H9 (cell line): ENCODE measurements at regions not wholly inside any gene's neighbourhood (a gene's known extent, or its start where the extent isn't known, plus 50 kb on each side); places are given as distances from the start of the nearest gene placed in this dataset.

ENCODE experiments used
- DNase-seq: peaks from one replicate; pipeline ENCODE4 v3.0.0-alpha.2; 2017
- H2AFZ ChIP-seq: one replicate; pipeline ENCODE4 v1.6.1; 2013; ENCODE audit warnings: mild to moderate bottlenecking, low read length, control low read depth, moderate library complexity
- H2AK5ac ChIP-seq: 2 replicates; pipeline ENCODE4 v1.6.1; 2013; ENCODE audit warnings: low read length, control low read depth, mixed read lengths; ENCODE audit not compliant: insufficient read length
- H2BK120ac ChIP-seq: one replicate; pipeline ENCODE4 v1.6.1; 2013; ENCODE audit warnings: low read depth, mild to moderate bottlenecking, low read length, control low read depth, inconsistent platforms; ENCODE audit not compliant: poor library complexity, severe bottlenecking
- H2BK12ac ChIP-seq: 2 replicates; pipeline ENCODE4 v1.6.1; 2013; ENCODE audit warnings: low read length, control low read depth, mixed read lengths, low read depth; ENCODE audit not compliant: insufficient read length
- H2BK15ac ChIP-seq: 2 replicates; pipeline ENCODE4 v1.6.1; 2013; ENCODE audit warnings: low read depth, low read length, control low read depth
- H2BK20ac ChIP-seq: one replicate; pipeline ENCODE4 v1.6.1; 2013; ENCODE audit warnings: low read depth, mild to moderate bottlenecking, low read length, control low read depth, inconsistent platforms; ENCODE audit not compliant: poor library complexity, severe bottlenecking
- H2BK5ac ChIP-seq: 2 replicates; pipeline ENCODE4 v1.6.1; 2013; ENCODE audit warnings: low read length, control low read depth, mixed read lengths; ENCODE audit not compliant: insufficient read length
- H3K14ac ChIP-seq: 2 replicates; pipeline ENCODE4 v1.6.1; 2013; ENCODE audit warnings: low read length, control low read depth; ENCODE audit not compliant: insufficient read depth
- H3K18ac ChIP-seq: 2 replicates; pipeline ENCODE4 v1.6.1; 2013; ENCODE audit warnings: low read depth, mild to moderate bottlenecking, mixed read lengths, low read length, control low read depth; ENCODE audit not compliant: insufficient read length
- H3K23ac ChIP-seq: 2 replicates; pipeline ENCODE4 v1.6.1; 2013; ENCODE audit warnings: low read length, control low read depth, mixed read lengths, low read depth; ENCODE audit not compliant: insufficient read length
- H3K23me2 ChIP-seq: 2 replicates; pipeline ENCODE4 v1.6.1; 2013; ENCODE audit warnings: low read depth, mild to moderate bottlenecking, mixed read lengths, low read length, control low read depth; ENCODE audit not compliant: insufficient read length, poor library complexity, severe bottlenecking
- H3K27ac ChIP-seq: 2 replicates; pipeline ENCODE4 v1.5.1; 2013; ENCODE audit warnings: low read length, control low read depth, mixed read lengths, low read depth; ENCODE audit not compliant: insufficient read length
- H3K27me3 ChIP-seq: 2 replicates; pipeline ENCODE4 v1.6.1; 2013; ENCODE audit warnings: low read length, control low read depth, inconsistent platforms; ENCODE audit not compliant: insufficient read depth
- H3K4ac ChIP-seq: 2 replicates; pipeline ENCODE4 v1.6.1; 2013; ENCODE audit warnings: low read depth, mild to moderate bottlenecking, control low read depth, inconsistent platforms, low read length, moderate library complexity
- H3K4me1 ChIP-seq: 2 replicates; pipeline ENCODE4 v1.6.1; 2013; ENCODE audit warnings: low read length, control low read depth, inconsistent platforms; ENCODE audit not compliant: insufficient read depth
- H3K4me2 ChIP-seq: 2 replicates; pipeline ENCODE4 v1.6.1; 2013; ENCODE audit warnings: low read length, control low read depth, mixed read lengths; ENCODE audit not compliant: insufficient read length, insufficient read depth
- H3K56ac ChIP-seq: 2 replicates; pipeline ENCODE4 v1.6.1; 2013; ENCODE audit warnings: low read depth, mild to moderate bottlenecking, mixed read lengths, low read length, control low read depth; ENCODE audit not compliant: insufficient read length
- H3K79me1 ChIP-seq: 2 replicates; pipeline ENCODE4 v1.6.1; 2013; ENCODE audit warnings: low read depth, mild to moderate bottlenecking, moderate library complexity, low read length, control low read depth, inconsistent platforms; ENCODE audit not compliant: insufficient read depth, poor library complexity, severe bottlenecking
- H3K79me2 ChIP-seq: 2 replicates; pipeline ENCODE4 v1.6.1; 2013; ENCODE audit warnings: low read length, control low read depth, inconsistent platforms; ENCODE audit not compliant: insufficient read depth
- H3K9ac ChIP-seq: 2 replicates; pipeline ENCODE4 v1.6.1; 2013; ENCODE audit warnings: low read length, control low read depth, mixed read lengths; ENCODE audit not compliant: insufficient read length; ENCODE audit errors: extremely low read depth
- H3K9me3 ChIP-seq: one replicate; pipeline ENCODE4 v1.6.1; 2013; ENCODE audit warnings: low read depth, low read length, inconsistent platforms; ENCODE audit not compliant: control insufficient read depth
- H3T11ph ChIP-seq: one replicate; pipeline ENCODE4 v1.6.1; 2013; ENCODE audit warnings: mild to moderate bottlenecking, low read length, control low read depth, inconsistent platforms
- H4K20me1 ChIP-seq: one replicate; pipeline ENCODE4 v1.6.1; 2013; ENCODE audit not compliant: control insufficient read depth, insufficient read length, insufficient read depth
- H4K5ac ChIP-seq: 2 replicates; pipeline ENCODE4 v1.6.1; 2013; ENCODE audit warnings: low read depth, mild to moderate bottlenecking, mixed read lengths, low read length, control low read depth; ENCODE audit not compliant: insufficient read length
- H4K8ac ChIP-seq: replicated peaks from 2 replicates; pipeline ENCODE4 v1.6.1; 2013; ENCODE audit warnings: low read length, control low read depth, mixed read lengths, low read depth; ENCODE audit not compliant: insufficient read length
- H4K91ac ChIP-seq: 2 replicates; pipeline ENCODE4 v1.6.1; 2013; ENCODE audit warnings: low read depth, mild to moderate bottlenecking, moderate library complexity, mixed read lengths, low read length, control low read depth; ENCODE audit not compliant: insufficient read length
- H3K27ac Mint-ChIP-seq, 3 experiments: 2 replicates in 2 of 3; 3 replicates in 1 of 3; pipeline ENCODE4 v1.8.0; 2020 to 2021; ENCODE audit warnings: mixed read lengths in 3 of 3, mild to moderate bottlenecking in 1 of 3, moderate library complexity in 1 of 3
- H3K27me3 Mint-ChIP-seq: 2 replicates; pipeline ENCODE4 v1.8.0; 2021; ENCODE audit warnings: low read depth, mild to moderate bottlenecking, moderate library complexity, mixed read lengths
- H3K36me3 Mint-ChIP-seq, 3 experiments: 2 replicates in 2 of 3; 3 replicates in 1 of 3; pipeline ENCODE4 v1.8.0; 2020 to 2021; ENCODE audit warnings: low read depth in 3 of 3, mixed read lengths in 3 of 3; ENCODE audit not compliant: insufficient read depth in 1 of 3
- H3K4me1 Mint-ChIP-seq, 2 experiments: 2 replicates each; pipeline ENCODE4 v1.8.0; 2020; ENCODE audit warnings: mixed read lengths in 2 of 2
- H3K4me3 Mint-ChIP-seq, 2 experiments: 2 replicates in 1 of 2; 3 replicates in 1 of 2; pipeline ENCODE4 v1.8.0; 2020 to 2021; ENCODE audit warnings: mild to moderate bottlenecking in 2 of 2, mixed read lengths in 2 of 2, moderate library complexity in 1 of 2
- H3K9me3 Mint-ChIP-seq, 2 experiments: 2 replicates in 1 of 2; 3 replicates in 1 of 2; pipeline ENCODE4 v1.8.0; 2020; ENCODE audit warnings: mild to moderate bottlenecking in 2 of 2, mixed read lengths in 2 of 2, moderate library complexity in 1 of 2
- CTCF ChIP-seq: fragments of 200-600 bp; sonication (generic); conservative IDR thresholded peaks from 3 replicates; pipeline ENCODE4 v1.8.0; 2021; ENCODE audit warnings: antibody characterized with exemption, mild to moderate bottlenecking
- WGBS: extraction: QIAGEN DNeasy Blood & Tissue Kit; methylation state at CpG from one replicate; pipeline ENCODE4 v1.1.7; 2013; ENCODE audit warnings: missing lambda C conversion rate, low lambda C conversion rate, mixed read lengths; ENCODE audit not compliant: insufficient read length; ENCODE audit errors: extremely low coverage; 5-methylcytosine and 5-hydroxymethylcytosine counted together

- Histone ChIP-seq H2BK20ac (no peak overlapping the region), H4K8ac (no peak overlapping the region), H2BK12ac (no peak overlapping the region), H4K91ac (no peak overlapping the region), H3K27me3 (no peaks in the 10 kb centered on the region), H3K4ac (no peak overlapping the region), H3K4me1 (no peaks in the 10 kb centered on the region), H2AK5ac (no peak overlapping the region), H2BK15ac (no peak overlapping the region), H3K4me2 (no peak overlapping the region), H3K9ac (no peak overlapping the region), H3K79me2 (no peaks in the 10 kb centered on the region), H3K9me3 (peaks cover 28% of the 10 kb centered on the region), H3K18ac (no peak overlapping the region), H3K56ac (no peak overlapping the region), H3K23me2 (no peaks in the 10 kb centered on the region), H4K20me1 (no peaks in the 10 kb centered on the region), H3K23ac (no peak overlapping the region), H2AFZ (no peak overlapping the region), H2BK120ac (no peak overlapping the region), H4K5ac (no peak overlapping the region), H3T11ph (no peak overlapping the region), H3K79me1 (no peaks in the 10 kb centered on the region), H2BK5ac (no peak overlapping the region), H3K27ac (no peak overlapping the region), H3K14ac (no peak overlapping the region)
- Mint-ChIP-seq H3K9me3 (no peaks in the 10 kb centered on the region), H3K4me1 (no peaks in the 10 kb centered on the region), H3K36me3 (peaks cover 0 to 2% (median 0%) of the 10 kb centered on the region in 3 experiments; a peak in 1 of 7 replicates), H3K27ac (no peak overlapping the region), H3K4me3 (no peak overlapping the region), H3K27me3 (peaks cover 3% of the 10 kb centered on the region)
- no peak for DNase-seq
- TF ChIP-seq CTCF = no peak
- WGBS = no CpG with 5 or more reads among the region's 3 CpGs
Observed at GRCh38 chr14:65805113-65805473, 392.6 kb downstream of the FUT8 start.
